ENCODE measurements at regions not wholly inside any gene's neighbourhood (a gene's known extent, or its start where the extent isn't known, plus 50 kb on each side); places are given as distances from the start of the nearest gene placed in this dataset.

GRCh38 chr1:194342484-194343262 is 1156.3 kb upstream of the B3GALT2 start:
- DNase-seq (ENCODE audit: low read depth in 2 of 2): no peak

DNA sequence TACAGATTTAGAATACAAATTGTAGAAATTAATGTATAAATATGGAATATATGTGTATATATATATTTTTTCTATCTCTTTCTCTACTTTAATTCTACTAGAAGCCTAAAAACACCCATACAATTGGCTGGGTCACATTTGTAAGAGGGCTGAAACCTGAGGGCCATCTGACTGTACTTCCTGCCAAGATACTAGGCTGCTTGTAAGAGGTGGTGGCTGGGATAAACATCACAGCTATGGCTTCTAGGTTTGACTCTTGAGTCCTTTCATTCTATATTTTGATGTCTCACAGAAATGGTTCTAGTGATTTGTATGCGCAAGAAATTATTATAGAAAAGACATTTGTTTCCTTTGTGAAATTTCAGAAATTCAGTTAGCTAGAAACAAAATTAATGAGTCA is 1155.2 kb upstream of the B3GALT2 start:
- DNase-seq (ENCODE audit: low read depth in 2 of 2): no peak

GRCh38 chr1:194339471-194339870 is 1153.1 kb upstream of the B3GALT2 start:
- DNase-seq (ENCODE audit: low read depth in 2 of 2): no peak

DNA sequence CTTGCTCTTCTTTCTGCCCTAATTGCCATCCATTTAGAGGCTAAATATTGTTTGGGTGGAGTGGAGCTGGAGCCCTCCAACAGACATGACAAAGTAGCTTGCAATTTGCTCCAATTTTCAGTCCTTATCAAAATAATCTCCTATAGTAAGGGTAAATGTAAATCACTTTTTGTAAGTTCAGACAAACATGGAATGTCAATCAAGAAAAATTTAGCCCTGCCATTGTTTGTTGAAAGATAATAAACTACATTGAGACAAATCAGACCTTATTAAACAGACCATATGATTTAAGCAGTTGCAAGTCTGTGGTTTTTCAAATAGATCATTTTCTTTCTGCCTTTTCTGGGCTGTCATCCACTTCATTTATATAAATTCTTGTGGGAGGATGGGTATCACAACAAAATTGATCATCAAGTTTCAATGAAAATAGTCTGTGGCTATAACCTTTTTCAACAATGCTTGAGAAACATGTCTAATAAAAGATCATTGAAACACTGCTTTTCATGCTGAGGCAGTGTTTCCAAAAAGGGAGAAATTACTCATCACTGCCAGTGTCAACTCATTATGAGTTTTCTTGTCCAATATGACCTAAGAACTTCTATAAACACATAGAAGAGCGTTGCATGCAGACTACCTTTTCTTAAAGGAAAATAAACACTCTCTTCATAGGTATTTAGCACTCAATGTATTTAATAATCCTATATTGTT is 1152.0 kb upstream of the B3GALT2 start:
- DNase-seq (ENCODE audit: low read depth in 2 of 2): no peak

DNA sequence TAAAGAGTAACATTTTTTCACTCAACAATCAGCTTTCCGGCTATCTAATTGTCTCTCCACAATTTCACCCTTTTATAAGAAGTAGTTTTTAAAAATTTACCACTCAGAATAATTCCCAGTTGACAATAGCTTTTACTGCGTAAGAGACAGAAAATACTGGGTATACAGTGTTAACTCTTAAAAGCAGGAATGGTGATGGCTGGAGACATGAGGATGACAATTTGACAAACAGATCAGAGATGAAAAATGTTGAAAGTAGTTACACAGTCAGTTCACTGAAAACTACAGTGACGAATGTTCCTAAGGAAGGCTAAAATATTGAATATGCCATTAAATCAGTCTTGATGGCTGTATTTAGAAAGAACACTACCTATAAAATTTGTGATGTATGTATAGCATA is 1146.8 kb upstream of the B3GALT2 start:
- DNase-seq (ENCODE audit: low read depth in 2 of 2): no peak

- DNase-seq (ENCODE audit: low read depth in 2 of 2): no peak
Measured at GRCh38 chr1:194331758-194332157, 1145.3 kb upstream of the B3GALT2 start.

DNA sequence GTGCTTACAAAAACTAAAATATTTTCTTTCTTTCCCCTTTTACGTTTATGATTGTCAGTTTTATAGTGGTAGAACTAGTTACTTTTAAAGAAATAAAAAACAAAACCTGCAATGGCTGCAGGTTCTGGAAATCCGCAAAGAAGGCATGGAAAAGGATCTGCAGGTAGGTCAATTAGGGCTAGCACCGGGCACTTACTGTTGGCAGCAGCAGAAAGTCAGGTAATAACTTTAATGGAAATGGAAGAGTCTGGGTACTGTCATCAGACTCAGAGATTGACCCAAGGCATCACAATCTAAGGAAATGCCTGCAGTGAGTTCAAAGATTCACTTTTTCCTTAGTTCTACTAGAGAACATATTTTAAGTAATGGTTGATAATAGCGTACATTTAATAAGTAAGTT is 1136.3 kb upstream of the B3GALT2 start:
- no peak for DNase-seq (ENCODE audit: low read depth in 2 of 2)

- no peak for DNase-seq (ENCODE audit: low read depth in 2 of 2)
Measured at GRCh38 chr1:194318790-194319280, 1132.4 kb upstream of the B3GALT2 start.

DNA sequence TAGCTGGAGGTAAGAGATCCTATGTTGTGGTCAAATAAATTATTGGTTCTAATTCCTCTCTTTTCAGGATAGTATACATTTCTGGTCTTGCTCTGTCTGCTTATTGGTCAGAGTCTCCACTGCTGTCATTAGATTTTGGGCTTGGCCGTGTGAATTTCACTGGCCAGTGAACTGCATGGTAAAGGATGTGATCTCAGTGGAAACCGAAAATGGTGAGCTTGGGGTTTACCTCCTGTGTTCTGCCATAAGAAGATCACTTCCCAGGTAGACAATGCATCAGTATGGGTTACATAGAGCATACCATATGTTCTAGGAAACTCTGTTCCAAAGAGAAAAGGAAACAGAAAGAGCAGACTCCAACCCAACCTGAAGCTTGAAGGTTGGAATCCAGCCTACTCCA is 1123.3 kb upstream of the B3GALT2 start:
- DNase-seq (ENCODE audit: low read depth in 2 of 2): no peak

- DNase-seq (ENCODE audit: low read depth in 2 of 2): no peak
Measured at GRCh38 chr1:194309269-194309668, 1122.9 kb upstream of the B3GALT2 start.

- DNase-seq (ENCODE audit: low read depth in 2 of 2): peak in 1 of 2 donors; percentile 56
Measured at GRCh38 chr1:194300776-194301175, 1114.4 kb upstream of the B3GALT2 start.

DNA sequence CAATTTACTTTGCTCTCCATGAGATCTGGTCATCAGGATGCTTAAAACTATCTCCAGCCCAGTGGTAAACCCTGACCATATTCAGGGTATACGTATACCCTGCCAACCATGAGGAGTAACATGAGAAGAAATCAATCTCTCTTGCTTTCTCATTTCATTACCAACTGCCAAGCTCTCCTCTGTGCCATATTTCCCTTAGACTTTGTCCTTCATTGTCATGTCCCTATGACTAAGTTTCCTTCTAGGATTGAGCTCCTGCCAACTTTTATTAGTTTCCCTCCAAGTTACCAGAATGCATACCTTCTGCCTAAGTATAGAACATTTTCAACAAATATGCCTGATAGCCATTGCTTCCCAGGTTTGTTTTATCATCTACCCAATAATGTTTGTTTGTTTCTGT is 1113.9 kb upstream of the B3GALT2 start:
- DNase-seq (ENCODE audit: low read depth in 2 of 2): peak in 1 of 2 donors; percentile 48

DNA sequence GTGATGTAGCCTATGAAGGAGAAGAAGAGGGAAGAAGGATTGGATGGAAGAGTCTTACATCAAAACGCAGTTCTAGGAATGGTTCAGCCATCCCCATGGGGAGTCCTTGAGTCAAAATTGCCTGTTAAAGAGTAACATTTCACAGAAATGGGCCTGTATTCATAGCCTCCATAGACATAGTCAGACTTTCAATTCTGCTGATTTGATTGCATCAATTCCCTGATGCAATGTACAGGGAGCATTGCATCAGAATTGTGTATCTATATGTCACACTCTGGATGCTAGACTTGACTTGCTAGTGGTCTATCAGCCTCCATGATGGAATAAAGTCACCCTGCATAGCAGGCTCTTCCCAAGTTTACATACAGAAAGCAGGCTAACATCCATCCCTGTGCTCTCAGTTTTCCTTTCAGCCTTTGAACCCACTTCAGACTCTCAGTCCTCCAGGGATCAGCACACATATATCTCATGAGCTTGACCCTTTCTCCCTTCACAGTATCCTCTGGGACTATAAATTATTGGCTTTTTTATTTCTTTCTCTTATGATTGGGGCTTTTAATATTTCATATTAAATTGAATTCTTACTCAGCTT is 1111.7 kb upstream of the B3GALT2 start:
- no peak for DNase-seq (ENCODE audit: low read depth in 2 of 2)

DNA sequence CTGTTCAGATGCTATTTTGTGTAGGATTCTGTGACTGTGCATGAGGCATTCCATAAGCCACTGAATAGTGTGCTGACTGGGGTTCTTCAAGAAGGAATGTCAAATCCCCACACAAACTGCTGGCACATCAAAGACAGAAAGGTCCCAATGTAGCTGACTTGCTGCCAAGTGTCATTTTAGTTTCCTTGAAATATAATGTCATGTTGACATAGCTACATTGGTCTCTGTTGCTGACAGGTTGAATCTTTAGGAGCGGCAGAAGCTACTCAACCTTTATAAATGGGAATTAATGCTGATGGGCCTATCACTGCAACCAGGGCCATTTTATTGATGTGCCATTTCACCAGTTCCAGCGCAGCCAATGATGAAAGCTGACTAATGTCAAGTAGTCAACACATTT is 1110.7 kb upstream of the B3GALT2 start:
- DNase-seq (ENCODE audit: low read depth in 2 of 2): no peak

GRCh38 chr1:194296201-194296600 is 1109.8 kb upstream of the B3GALT2 start:
- no peak for DNase-seq (ENCODE audit: low read depth in 2 of 2)

DNA sequence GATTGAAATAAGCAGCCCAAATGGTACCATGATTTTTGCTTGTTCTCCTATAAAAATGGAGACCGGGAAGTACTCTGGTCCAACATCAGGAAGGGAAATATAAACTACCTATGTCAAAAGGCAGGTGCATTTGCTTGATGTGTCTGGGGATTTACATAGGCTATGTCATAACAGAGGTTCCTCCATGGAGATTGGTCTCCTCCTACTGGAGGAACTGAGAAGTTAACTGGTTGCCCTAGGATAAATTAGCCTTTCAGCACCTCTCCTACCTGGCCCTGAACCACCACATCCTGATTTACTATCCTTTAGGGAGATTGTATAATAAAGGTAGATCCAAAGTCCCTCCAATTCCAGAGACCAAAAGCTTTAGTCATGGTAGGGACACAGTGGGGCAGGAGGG is 1109.3 kb upstream of the B3GALT2 start:
- DNase-seq (ENCODE audit: low read depth in 2 of 2): peak; percentile 42 to 54

DNA sequence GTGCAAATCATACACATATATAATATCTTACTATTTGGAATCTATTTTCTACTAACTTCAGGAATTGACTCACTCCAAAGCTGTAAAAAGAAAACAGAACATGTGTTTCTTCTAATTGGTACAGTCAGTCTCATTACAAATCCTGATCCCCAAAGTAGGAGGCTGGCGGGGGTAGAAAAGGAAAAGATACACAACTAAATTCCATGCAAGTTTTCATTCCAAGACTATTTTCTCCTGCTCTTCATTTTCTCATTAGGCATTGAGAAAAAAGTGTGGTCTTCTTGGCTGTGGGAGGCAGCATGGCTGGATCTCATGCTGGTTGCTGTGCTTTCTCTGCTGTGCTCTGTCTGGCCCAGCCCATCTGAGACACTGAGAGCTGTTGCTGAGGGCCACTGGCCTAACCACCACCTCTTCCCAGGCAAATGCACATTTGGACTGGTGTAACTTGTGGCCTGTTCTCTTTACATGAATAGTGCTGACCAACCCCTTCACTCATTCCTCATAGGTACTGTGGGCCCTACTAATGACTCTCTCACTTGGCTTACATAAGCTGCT is 1107.5 kb upstream of the B3GALT2 start:
- DNase-seq (ENCODE audit: low read depth in 2 of 2): no peak

GRCh38 chr1:194292966-194293365 is 1106.6 kb upstream of the B3GALT2 start:
- DNase-seq (ENCODE audit: low read depth in 2 of 2): no peak

DNA sequence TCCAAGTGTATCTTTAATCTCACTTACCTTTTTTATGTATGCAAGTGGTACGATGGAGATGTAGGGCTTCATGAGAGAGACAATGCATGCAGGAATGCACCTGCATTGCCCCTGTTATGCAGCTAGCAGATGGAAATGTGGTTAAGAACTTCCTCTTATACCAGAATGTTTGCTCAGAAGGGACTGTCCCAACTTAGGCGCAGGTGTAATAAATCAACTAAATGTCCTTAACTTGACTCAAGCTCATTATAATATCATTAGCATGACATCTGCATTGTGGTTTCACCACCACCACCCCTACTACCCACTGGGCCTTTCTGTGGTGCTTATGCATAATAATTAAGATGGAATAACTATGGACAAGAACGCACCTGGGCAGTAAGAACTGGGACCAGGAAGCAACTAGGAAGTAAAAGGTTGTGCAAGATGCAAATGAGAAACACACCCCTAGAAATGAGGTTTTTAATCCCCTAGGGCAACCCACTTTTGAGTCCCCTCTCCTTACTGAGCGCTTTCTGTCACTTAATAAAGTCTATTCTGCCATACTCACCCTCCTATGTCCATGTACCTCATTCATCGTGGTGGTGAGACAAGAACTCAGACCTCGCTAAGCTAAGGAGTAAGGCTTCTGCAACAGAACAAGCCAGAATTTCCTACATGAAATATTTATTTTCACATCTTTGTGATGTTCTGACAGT is 1103.3 kb upstream of the B3GALT2 start:
- DNase-seq (ENCODE audit: low read depth in 2 of 2): no peak

- DNase-seq (ENCODE audit: low read depth in 2 of 2): no peak
Measured at GRCh38 chr1:194288238-194288637, 1101.8 kb upstream of the B3GALT2 start.

- no peak for DNase-seq (ENCODE audit: low read depth in 2 of 2)
Measured at GRCh38 chr1:194281376-194281775, 1095.0 kb upstream of the B3GALT2 start.

GRCh38 chr1:194280463-194280862 is 1094.0 kb upstream of the B3GALT2 start:
- no peak for DNase-seq (ENCODE audit: low read depth in 2 of 2)
